NT2/D1 (cell line): ENCODE measurements at regions not wholly inside any gene's neighbourhood (a gene's known extent, or its start where the extent isn't known, plus 50 kb on each side); places are given as distances from the start of the nearest gene placed in this dataset.

Experiments used
- DNase-seq: peaks from one replicate; pipeline ENCODE4 v3.0.0-alpha.2; 2011; ENCODE audit warnings: low read depth, low spot score
- H3K27me3 ChIP-seq: 2 replicates; pipeline ENCODE4 v1.6.0; 2011; ENCODE audit warnings: mild to moderate bottlenecking; ENCODE audit not compliant: insufficient read length, insufficient read depth
- H3K36me3 ChIP-seq: 2 replicates; pipeline ENCODE4 v1.6.1; 2011; ENCODE audit warnings: mild to moderate bottlenecking, low read length, mixed read lengths; ENCODE audit not compliant: insufficient read depth, insufficient read length
- H3K4me1 ChIP-seq: 2 replicates; pipeline ENCODE4 v1.5.1; 2011; ENCODE audit not compliant: insufficient read depth, insufficient read length
- H3K4me3 ChIP-seq: 2 replicates; pipeline ENCODE4 v1.5.1; 2011; ENCODE audit warnings: low read depth; ENCODE audit not compliant: insufficient read length
- H3K9ac ChIP-seq: 2 replicates; pipeline ENCODE4 v1.6.0; 2011; ENCODE audit warnings: low read depth; ENCODE audit not compliant: insufficient read length
- H3K9me3 ChIP-seq: 2 replicates; pipeline ENCODE4 v1.5.1; 2011; ENCODE audit warnings: mild to moderate bottlenecking, low read length; ENCODE audit not compliant: insufficient read depth
- SUZ12 ChIP-seq: IDR thresholded peaks from 2 replicates; pipeline ENCODE4 v1.6.1; 2011; ENCODE audit not compliant: insufficient read length, insufficient read depth; ENCODE audit errors: extremely low read depth
- YY1 ChIP-seq: IDR thresholded peaks from 2 replicates; pipeline ENCODE4 v1.6.1; 2011; ENCODE audit not compliant: insufficient read length, insufficient read depth
- ZNF274 ChIP-seq: IDR thresholded peaks from 2 replicates; pipeline ENCODE4 v1.6.1; 2011; ENCODE audit warnings: mild to moderate bottlenecking, low read depth, low read length

- H3K4me3 ChIP-seq, result no peak overlapping the region
These were observed 297.2 kb downstream of the TCERG1L start for GRCh38 chr10:131014271-131014670.

GRCh38 chr10:131015271-131015670, 296.2 kb downstream of the TCERG1L start:
- TF ChIP-seq SUZ12, result no peak
- TF ChIP-seq YY1, result no peak
- TF ChIP-seq ZNF274, result no peak
- Histone ChIP-seq H3K4me3 (no peak overlapping the region), H3K9me3 (no peaks in the 10 kb centered on the region), H3K27me3 (no peaks in the 10 kb centered on the region), H3K36me3 (no peaks in the 10 kb centered on the region), H3K9ac (no peak overlapping the region), H3K4me1 (peaks cover 4% of the 10 kb centered on the region)
- DNase-seq, result no peak

More at GRCh38 chr10:131014271-131014670, 297.2 kb downstream of the TCERG1L start:
- Histone ChIP-seq H3K36me3 (no peaks in the 10 kb centered on the region), H3K9ac (no peak overlapping the region), H3K9me3 (no peaks in the 10 kb centered on the region), H3K27me3 (no peaks in the 10 kb centered on the region), H3K4me1 (peaks cover 4% of the 10 kb centered on the region)
- TF ChIP-seq ZNF274, result no peak
- no peak for DNase-seq

GRCh38 chr10:131016556-131016955, 295.0 kb downstream of the TCERG1L start:
- Histone ChIP-seq H3K4me3 (no peak overlapping the region), H3K9me3 (no peaks in the 10 kb centered on the region), H3K9ac (no peak overlapping the region), H3K4me1 (peaks cover 3% of the 10 kb centered on the region), H3K27me3 (no peaks in the 10 kb centered on the region), H3K36me3 (no peaks in the 10 kb centered on the region)
- TF ChIP-seq SUZ12 (no peak), ZNF274 (no peak), YY1 (no peak)
- no peak for DNase-seq

GRCh38 chr10:131017566-131018285, 293.8 kb downstream of the TCERG1L start:
- Histone ChIP-seq H3K27me3 (peaks cover 7% of the 10 kb centered on the region), H3K4me3 (no peak overlapping the region), H3K4me1 (no peaks in the 10 kb centered on the region), H3K36me3 (no peaks in the 10 kb centered on the region), H3K9me3 (no peaks in the 10 kb centered on the region), H3K9ac (no peak overlapping the region)
- no peak for DNase-seq
- TF ChIP-seq ZNF274, result no peak
- TF ChIP-seq YY1, result no peak
- TF ChIP-seq SUZ12, result no peak

GRCh38 chr10:131018886-131019500, 292.5 kb downstream of the TCERG1L start:
- no peaks in the 10 kb centered on the region for H3K4me1 ChIP-seq
- H3K9me3 ChIP-seq, result no peaks in the 10 kb centered on the region
- no peak for TF ChIP-seq SUZ12
- TF ChIP-seq ZNF274, result no peak
- no peak for TF ChIP-seq YY1
- no peak for DNase-seq
- peaks cover 13% of the 10 kb centered on the region for H3K27me3 ChIP-seq
- H3K4me3 ChIP-seq, result no peak overlapping the region
- no peaks in the 10 kb centered on the region for H3K36me3 ChIP-seq
- H3K9ac ChIP-seq, result no peak overlapping the region

GRCh38 chr10:131019696-131020095, 291.8 kb downstream of the TCERG1L start:
- no peak for TF ChIP-seq SUZ12
- Histone ChIP-seq H3K36me3 (no peaks in the 10 kb centered on the region), H3K4me3 (no peak overlapping the region), H3K4me1 (no peaks in the 10 kb centered on the region), H3K27me3 (peaks cover 20% of the 10 kb centered on the region), H3K9me3 (no peaks in the 10 kb centered on the region), H3K9ac (no peak overlapping the region)
- DNase-seq, result no peak

- no peaks in the 10 kb centered on the region for H3K4me1 ChIP-seq
- no peaks in the 10 kb centered on the region for H3K9me3 ChIP-seq
- H3K9ac ChIP-seq, result no peak overlapping the region
- TF ChIP-seq ZNF274, result no peak
- no peak for TF ChIP-seq SUZ12
- no peak for TF ChIP-seq YY1
- no peaks in the 10 kb centered on the region for H3K36me3 ChIP-seq
- no peak for DNase-seq
- peaks cover 30% of the 10 kb centered on the region for H3K27me3 ChIP-seq
- no peak overlapping the region for H3K4me3 ChIP-seq
These were observed 290.7 kb downstream of the TCERG1L start for GRCh38 chr10:131020775-131021174.
